Vagina (tissue), 2 donors: ENCODE measurements at regions not wholly inside any gene's neighbourhood (a gene's known extent, or its start where the extent isn't known, plus 50 kb on each side); places are given as distances from the start of the nearest gene placed in this dataset.
"Not testable (repeated sequence)": the region's sequence is repeated elsewhere in the genome, so short reads cannot be mapped to it uniquely, and the experiment has no call there.

Experiments used
- DNase-seq, 2 donors: peaks; one replicate each; pipeline ENCODE4 v3.0.0-alpha.2; 2017; ENCODE audit errors: extremely low spot score in 2 of 2
- H3K27ac ChIP-seq: fragments of 200-600 bp; sonication (generic); one replicate; pipeline ENCODE4 v1.5.1; 2019
- H3K27me3 ChIP-seq: fragments of 200-600 bp; sonication (generic); one replicate; pipeline ENCODE4 v1.5.1; 2019
- H3K36me3 ChIP-seq, 2 donors: fragments of 200-600 bp; sonication (generic); one replicate each; pipeline ENCODE4 v1.5.1; 2017 to 2019
- H3K4me1 ChIP-seq: fragments of 200-600 bp; sonication (generic); one replicate; pipeline ENCODE4 v1.5.1; 2019
- H3K4me3 ChIP-seq, 2 donors: fragments of 200-600 bp; sonication (generic); 1 replicate in 1 of 2; 2 replicates in 1 of 2; pipeline ENCODE4 v1.5.1; 2016 to 2019
- H3K9me3 ChIP-seq: fragments of 200-600 bp; sonication (generic); one replicate; pipeline ENCODE4 v1.5.1; 2019
- POLR2A ChIP-seq, 2 donors: fragments of 450-650 bp; IDR thresholded peaks; one replicate each; pipeline ENCODE4 v1.6.1; 2017; ENCODE audit warnings: antibody characterized with exemption in 2 of 2, mild to moderate bottlenecking in 2 of 2, moderate library complexity in 2 of 2
- POLR2AphosphoS5 ChIP-seq, 2 donors: sonication (generic); formaldehyde crosslinking; IDR thresholded peaks; one replicate each; pipeline ENCODE4 v1.9.0; 2017; ENCODE audit warnings: antibody characterized with exemption in 2 of 2, mild to moderate bottlenecking in 2 of 2, low read depth in 1 of 2; ENCODE audit not compliant: insufficient read depth in 1 of 2
- intact Hi-C: fragments of 100-400 bp; cut with DNase I; formaldehyde crosslinking; loops from one replicate; pipeline ENCODE4 v1.15.1; 2023
- TF ChIP-seq, protein P1 (sequence below), 3 experiments: fragments of 450-650 bp in 2 of 3; fragments of 200-600 bp in 1 of 3; sonication (generic) in 1 of 3; IDR thresholded peaks; one replicate each; pipeline ENCODE4 v1.5.1; 2017 to 2019; ENCODE audit warnings: antibody characterized with exemption in 3 of 3, mild to moderate bottlenecking in 2 of 3, moderate library complexity in 2 of 3

DNA sequence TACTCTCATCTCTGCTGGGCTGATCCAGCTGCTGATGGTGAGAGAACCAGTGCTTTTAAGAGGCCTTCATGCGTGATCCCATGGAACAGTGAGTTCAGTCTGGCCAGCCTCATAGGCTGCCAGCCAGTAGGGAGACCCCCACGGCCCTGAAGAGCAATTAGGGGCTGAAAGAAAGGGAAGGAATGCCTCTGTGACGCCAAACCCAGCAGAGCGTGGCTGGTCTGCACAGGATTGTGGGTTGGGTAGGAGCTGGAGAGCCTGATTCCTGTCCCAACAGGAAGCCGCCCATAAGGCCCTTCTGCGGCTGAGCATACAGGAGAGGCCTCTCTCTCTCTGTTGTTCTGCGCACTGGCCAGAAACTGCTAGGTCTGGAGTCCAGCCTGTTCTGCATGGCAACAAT, 181.5 kb upstream of the E2F8 start:
- H3K27ac ChIP-seq, result no peak overlapping the region
- TF ChIP-seq POLR2AphosphoS5 (IDR thresholded peaks at IDR 0.05; ENCODE audit: insufficient read depth in 1 of 2, low read depth in 1 of 2) (no peak), POLR2A (IDR thresholded peaks at IDR 0.05) (no peak)
- TF ChIP-seq, protein P1, sequence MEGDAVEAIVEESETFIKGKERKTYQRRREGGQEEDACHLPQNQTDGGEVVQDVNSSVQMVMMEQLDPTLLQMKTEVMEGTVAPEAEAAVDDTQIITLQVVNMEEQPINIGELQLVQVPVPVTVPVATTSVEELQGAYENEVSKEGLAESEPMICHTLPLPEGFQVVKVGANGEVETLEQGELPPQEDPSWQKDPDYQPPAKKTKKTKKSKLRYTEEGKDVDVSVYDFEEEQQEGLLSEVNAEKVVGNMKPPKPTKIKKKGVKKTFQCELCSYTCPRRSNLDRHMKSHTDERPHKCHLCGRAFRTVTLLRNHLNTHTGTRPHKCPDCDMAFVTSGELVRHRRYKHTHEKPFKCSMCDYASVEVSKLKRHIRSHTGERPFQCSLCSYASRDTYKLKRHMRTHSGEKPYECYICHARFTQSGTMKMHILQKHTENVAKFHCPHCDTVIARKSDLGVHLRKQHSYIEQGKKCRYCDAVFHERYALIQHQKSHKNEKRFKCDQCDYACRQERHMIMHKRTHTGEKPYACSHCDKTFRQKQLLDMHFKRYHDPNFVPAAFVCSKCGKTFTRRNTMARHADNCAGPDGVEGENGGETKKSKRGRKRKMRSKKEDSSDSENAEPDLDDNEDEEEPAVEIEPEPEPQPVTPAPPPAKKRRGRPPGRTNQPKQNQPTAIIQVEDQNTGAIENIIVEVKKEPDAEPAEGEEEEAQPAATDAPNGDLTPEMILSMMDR (IDR thresholded peaks at IDR 0.05), result no peak
- intact Hi-C loops, result no loop called here

DNA sequence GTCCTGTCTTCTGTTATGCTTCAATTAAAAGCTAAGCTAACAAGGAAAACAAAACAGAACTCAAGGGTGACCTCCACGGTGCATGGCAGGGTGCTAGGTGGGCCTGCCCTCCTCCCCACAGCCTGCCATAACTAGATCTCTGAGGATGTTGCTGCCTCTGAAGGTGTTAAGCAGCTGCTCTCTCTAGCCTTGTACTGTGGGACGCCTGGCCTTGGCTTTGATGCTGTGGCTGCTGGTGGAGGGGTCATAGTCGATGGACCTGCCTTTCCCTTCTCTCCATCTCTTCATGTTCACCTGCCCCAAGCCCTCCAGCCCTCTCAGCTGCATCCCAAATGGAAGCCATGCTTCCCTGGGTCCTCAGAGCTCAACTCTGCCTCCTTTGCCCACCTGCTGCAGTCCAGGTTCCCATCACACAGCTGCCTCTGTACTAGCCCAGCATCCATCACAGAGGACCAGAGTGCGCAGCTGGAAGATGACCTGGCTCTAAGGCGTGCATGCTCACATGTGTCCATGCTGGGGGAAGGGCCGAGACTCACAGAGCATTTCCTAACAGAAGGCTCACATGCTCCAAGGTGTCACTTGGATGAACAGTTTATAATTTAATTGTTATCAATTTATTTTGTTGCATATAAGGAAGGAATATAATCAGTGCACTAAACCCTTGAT, 180.3 kb upstream of the E2F8 start:
- no peaks in the 10 kb centered on the region for H3K9me3 ChIP-seq
- no peaks in the 10 kb centered on the region for H3K27me3 ChIP-seq
- TF ChIP-seq POLR2A (IDR thresholded peaks at IDR 0.05) (no peak), POLR2AphosphoS5 (IDR thresholded peaks at IDR 0.05; ENCODE audit: insufficient read depth in 1 of 2, low read depth in 1 of 2) (no peak)
- TF ChIP-seq, protein P1 (IDR thresholded peaks at IDR 0.05), result no peak
- no peaks in the 10 kb centered on the region for H3K4me1 ChIP-seq
- peak in 1 of 2 donors; percentile 65 for DNase-seq
- intact Hi-C loops, result no loop called here
- no peak overlapping the region for H3K27ac ChIP-seq
- no peaks in the 10 kb centered on the region for H3K36me3 ChIP-seq
- H3K4me3 ChIP-seq, result no peak overlapping the region

More for the DNA sequence above, 181.5 kb upstream of the E2F8 start:
- H3K27me3 ChIP-seq, result no peaks in the 10 kb centered on the region
- DNase-seq, result peak in 1 of 2 donors; percentile 65
- no peaks in the 10 kb centered on the region for H3K36me3 ChIP-seq
- H3K4me1 ChIP-seq, result no peaks in the 10 kb centered on the region
- no peaks in the 10 kb centered on the region for H3K9me3 ChIP-seq
- no peak overlapping the region for H3K4me3 ChIP-seq

DNA sequence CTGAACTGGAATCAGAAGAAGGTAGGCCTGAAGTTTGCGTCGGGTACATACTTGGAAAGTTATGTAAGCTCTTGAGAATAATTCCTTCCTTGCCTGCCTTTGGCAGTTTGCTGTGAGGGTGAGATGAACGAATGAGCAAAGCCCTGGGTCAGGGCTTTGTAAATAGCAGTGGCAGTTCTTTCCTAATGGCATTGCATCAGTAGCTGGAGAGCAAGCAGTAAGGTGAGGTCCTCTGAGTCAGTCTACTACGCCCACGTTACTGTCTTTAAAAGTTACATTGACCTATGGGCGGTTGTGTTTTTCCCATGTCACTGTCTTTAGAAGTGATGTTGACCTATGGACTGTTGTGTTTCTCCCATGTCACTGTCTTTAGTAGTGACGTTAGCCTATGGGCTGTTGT, 179.1 kb upstream of the E2F8 start:
- no peaks in the 10 kb centered on the region for H3K27me3 ChIP-seq
- H3K4me3 ChIP-seq, result no peak overlapping the region
- DNase-seq, result peak in 1 of 2 donors; percentile 54
- intact Hi-C loops, result no loop called here
- H3K4me1 ChIP-seq, result no peaks in the 10 kb centered on the region
- no peaks in the 10 kb centered on the region for H3K9me3 ChIP-seq
- H3K36me3 ChIP-seq, result no peaks in the 10 kb centered on the region
- no peak for TF ChIP-seq POLR2AphosphoS5 (IDR thresholded peaks at IDR 0.05; ENCODE audit: insufficient read depth in 1 of 2, low read depth in 1 of 2)
- TF ChIP-seq, protein P1 (IDR thresholded peaks at IDR 0.05), result no peak
- no peak for TF ChIP-seq POLR2A (IDR thresholded peaks at IDR 0.05)
- H3K27ac ChIP-seq, result no peak overlapping the region

DNA sequence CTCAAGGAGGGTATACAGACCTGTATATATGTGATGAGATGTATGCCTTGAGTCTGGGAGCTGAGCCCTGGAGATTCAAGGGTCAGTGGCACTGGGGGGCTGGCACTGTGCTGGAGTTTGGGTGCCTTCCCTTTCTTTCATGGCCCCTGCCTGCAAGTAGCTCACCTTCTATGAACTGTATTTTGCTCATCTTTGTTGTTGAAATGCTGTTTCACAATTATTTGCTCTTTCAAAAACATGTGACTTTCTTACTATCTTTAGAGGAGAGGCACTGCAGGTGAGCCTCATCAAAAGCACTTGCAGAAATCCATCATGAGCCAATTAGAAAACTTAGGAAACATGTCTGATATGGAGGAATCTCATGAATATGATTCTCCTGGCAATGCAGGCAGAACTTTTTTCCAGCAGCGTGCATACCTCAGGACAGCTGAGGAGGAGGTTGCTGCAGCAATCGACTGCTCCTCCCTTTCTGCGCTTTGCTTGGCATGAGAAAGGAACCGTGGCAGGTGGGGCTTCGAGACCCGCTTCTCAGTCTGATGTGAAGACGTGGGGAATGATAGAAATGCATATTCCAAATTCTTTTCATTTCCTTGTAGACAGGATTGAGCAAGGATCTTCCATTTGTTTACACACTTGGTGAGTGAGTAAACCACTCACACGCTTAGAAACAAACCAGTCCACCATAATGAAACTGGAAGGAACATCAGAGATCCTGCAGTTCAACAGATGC, 178.4 kb upstream of the E2F8 start:
- peak in 1 of 2 donors; percentile 29 for DNase-seq
- Histone ChIP-seq H3K9me3 (no peaks in the 10 kb centered on the region), H3K4me3 (no peak overlapping the region), H3K27me3 (no peaks in the 10 kb centered on the region), H3K27ac (no peak overlapping the region), H3K4me1 (no peaks in the 10 kb centered on the region), H3K36me3 (no peaks in the 10 kb centered on the region)
- intact Hi-C loops, result no loop called here
- TF ChIP-seq POLR2AphosphoS5 (IDR thresholded peaks at IDR 0.05; ENCODE audit: insufficient read depth in 1 of 2, low read depth in 1 of 2), result no peak
- TF ChIP-seq, protein P1 (IDR thresholded peaks at IDR 0.05), result no peak
- no peak for TF ChIP-seq POLR2A (IDR thresholded peaks at IDR 0.05)

DNA sequence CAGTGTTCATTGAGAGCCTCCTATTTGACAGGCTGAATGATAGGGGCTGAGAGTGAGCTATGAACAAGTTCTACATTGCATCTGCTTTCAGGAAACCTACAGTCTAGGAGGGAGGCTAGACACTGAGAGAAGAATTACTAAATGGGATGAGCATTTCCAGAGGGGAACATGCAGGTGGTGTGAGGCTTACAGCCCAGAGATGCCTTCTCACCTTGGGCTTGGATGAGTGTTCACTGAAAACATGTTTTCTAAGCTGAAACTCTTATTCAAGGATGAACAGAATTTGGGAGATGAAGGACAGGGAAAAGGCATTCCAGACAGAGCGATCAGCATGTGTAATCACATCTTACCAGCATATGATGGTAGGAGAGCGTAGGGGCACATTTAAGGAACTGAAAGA, 177.5 kb upstream of the E2F8 start:
- no peak for TF ChIP-seq POLR2AphosphoS5 (IDR thresholded peaks at IDR 0.05; ENCODE audit: insufficient read depth in 1 of 2, low read depth in 1 of 2)
- TF ChIP-seq POLR2A (IDR thresholded peaks at IDR 0.05), result no peak
- TF ChIP-seq, protein P1 (IDR thresholded peaks at IDR 0.05), result no peak
- peak in 1 of 2 donors; percentile 10 for DNase-seq
- Histone ChIP-seq H3K27ac (no peak overlapping the region), H3K27me3 (no peaks in the 10 kb centered on the region), H3K4me1 (no peaks in the 10 kb centered on the region), H3K4me3 (no peak overlapping the region), H3K36me3 (no peaks in the 10 kb centered on the region), H3K9me3 (no peaks in the 10 kb centered on the region)
- intact Hi-C loops, result no loop called here

DNA sequence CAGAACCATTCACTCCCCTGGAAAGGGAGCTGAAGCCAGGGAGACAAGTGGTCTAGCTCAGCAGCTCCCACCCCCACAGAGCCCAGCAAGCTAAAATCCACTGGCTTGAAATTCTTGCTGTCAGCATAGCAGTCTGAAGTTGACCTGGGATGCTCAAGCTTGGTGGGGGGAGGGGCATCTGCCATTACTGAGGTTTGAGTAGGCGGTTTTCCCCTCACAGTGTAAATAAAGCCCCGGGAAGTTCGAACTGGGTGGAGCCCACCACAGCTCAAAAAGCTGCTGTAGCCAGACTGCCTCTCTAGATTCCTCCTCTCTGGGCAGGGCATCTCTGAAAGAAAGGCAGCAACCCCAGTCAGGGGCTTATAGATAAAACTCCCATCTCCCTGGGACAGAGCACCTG, 171.3 kb upstream of the E2F8 start:
- H3K27ac ChIP-seq, intact Hi-C loops, H3K4me1 ChIP-seq, H3K36me3 ChIP-seq, H3K4me3 ChIP-seq, H3K27me3 ChIP-seq, DNase-seq, H3K9me3 ChIP-seq: not testable (repeated sequence)
